GM18519 (cell line): ENCODE measurements at regions not wholly inside any gene's neighbourhood (a gene's known extent, or its start where the extent isn't known, plus 50 kb on each side); places are given as distances from the start of the nearest gene placed in this dataset.

Experiments used
- ATAC-seq: cut with Tn5 transposase; IDR thresholded peaks from one replicate; pipeline ENCODE4 v1.9.1; 2021; ENCODE audit warnings: mild to moderate bottlenecking, moderate library complexity; ENCODE audit not compliant: unreplicated experiment, low FRiP score

DNA sequence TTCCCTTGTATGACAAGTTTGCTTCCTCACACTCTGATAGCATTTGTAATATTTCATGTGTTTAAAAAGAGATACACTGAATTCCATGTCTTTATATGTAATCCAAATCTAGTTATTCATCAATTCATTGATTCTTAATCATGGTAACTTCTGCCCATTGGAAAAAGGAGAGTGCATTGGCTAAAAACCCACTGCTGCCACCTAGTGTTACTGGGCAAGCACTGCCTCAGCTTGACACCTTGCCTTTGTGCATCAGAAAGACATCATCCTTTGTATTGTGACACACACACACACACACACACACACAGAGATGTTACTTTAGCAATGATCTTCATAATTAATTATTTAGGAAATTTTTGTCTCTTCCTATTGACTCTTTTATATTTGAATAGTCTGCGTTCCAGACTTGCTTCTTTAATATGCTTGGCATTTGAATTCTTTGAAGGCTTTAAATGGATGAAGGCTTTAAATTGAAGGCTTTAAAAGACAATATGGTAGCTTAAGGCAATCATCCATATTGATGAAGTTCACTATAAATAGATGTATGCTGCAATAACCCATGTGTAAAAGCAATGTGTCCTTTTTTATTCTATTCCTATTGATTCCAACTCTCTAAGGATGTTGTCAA is 414.2 kb upstream of the CHST9 start:
- ATAC-seq, result peak; percentile 73

DNA sequence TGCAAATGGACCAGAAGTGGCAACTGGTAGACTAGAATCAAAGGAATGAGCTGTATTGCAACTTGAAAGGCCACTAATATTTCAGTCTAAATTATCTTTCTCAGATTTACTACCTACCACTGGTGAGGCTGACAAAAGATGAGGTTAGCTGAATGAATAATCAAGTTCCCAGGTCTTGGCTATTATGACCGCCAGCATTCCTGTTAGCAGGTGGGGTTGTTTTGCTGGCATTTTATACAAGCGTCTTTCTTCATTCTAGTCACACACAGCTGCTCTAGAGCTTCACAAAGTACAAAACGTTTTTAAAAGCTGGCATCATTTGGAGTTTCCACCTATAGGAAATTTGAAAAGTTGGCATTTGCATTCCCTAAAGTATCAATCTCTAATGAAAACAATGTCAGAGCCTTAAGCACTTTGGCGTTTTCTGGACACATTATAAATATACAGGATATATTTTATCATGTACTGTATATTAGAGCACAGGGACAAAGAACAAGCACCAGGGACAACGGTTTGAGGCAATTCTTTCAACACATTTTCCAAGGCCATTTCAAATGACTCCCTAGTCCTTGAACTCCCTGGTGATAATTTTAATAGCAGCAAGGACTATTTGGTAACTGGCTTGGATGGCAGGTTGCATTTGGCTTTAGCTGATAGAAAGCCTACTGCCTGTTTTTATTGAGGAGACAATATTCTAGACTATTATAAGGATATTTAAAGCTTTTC is 410.2 kb upstream of the CHST9 start:
- no peak for ATAC-seq

DNA sequence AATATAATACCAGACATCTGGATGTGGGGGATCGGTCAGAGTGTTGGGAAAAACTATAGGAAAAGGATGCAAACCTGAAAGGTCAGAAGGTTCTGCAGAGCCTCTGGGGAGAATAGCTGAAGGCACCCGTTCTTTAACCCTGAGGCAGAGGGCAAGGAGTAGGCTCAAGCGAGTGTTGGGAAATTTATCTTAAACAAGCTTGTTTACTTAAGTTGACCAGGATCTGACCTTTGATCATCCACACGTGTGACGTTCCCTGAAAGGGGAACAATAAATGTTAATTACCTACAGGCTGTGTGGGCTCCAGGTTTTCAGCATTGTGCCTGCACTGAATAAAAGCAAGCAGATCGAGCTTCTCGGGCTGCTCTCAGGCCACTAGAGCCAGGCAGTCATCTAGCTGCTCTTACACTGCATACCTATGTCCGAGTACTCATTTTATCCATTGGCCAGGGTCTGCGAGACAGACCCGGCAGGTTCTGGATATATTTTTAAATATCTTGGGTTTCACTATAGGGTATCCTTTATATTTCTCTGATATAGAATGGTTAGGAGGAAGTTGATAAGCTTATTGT is 400.6 kb upstream of the CHST9 start:
- no peak for ATAC-seq

DNA sequence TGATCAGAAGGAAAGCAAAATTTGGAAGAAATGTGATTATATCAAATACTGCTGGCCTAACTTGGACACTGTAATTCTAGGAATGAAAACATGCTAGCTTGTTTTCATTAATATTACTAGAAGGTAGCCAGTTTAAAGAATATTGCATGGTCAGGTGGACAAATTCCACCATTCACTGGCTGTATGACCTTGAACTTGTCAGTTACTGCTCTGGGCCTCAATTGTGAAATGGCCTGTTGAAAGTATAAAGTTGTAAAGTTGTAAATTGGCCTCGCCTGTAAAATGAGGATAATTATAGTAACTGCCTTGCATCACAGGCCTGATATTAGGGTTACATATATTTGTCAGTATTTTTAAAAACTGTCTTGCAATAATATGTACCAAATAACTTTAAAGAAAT is 398.4 kb upstream of the CHST9 start:
- no peak for ATAC-seq

DNA sequence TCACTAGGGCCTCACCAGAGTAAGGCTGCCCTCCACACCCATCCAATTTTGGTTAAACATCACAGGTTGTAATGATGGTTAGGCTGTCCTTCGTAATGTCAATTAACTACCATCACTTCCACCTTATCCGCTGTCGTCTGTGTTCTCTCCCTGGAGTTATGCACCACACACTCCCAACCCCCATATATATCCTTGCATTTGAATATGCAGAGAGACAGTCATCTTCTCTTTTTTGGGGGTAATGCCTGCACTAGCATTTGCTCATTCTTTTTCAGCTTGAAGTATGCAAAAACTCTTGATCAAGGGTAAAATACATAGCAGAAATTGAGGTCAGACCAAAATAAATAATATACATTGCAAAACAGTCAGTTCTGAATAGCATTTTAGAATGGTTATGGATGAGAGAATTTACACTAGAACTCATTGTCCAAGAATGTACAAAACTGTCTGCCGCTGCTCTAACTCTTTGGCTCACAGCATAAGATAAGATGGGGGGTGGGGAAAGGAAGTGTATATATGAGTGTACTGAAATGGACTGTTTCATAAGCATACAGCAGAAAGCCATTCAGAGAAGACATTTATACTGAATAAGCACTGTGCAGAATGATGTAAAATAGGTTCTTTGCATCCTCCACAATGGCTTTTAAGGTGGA is 397.8 kb upstream of the CHST9 start:
- ATAC-seq, result no peak

DNA sequence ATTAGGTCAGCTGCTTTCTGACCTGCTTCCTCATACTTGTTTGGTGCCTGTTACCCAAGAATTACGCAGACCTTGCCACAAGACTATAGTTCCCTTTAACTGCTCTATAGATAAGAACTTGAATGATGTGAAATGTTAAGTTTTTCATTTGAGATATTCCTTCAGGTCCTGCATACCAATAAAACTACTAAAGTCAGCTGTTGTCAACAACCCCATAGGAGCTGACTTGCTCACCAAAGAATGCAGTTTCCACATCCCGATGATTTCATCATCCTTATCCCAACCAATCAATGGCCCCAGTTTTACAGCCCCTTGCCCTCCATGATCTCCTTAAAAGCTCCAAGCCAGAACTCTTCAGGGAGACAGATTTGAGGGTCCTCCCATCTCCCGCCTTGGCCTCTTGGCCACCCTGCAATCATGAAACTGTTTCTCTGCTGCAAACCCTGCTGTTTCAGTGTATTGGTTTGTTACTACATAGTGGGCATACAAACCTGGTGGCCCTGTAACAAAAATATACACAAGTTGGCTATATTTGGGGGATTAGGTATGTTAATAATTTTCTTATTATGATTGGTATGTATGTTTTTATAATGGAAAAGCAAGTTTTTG is 396.3 kb upstream of the CHST9 start:
- no peak for ATAC-seq

DNA sequence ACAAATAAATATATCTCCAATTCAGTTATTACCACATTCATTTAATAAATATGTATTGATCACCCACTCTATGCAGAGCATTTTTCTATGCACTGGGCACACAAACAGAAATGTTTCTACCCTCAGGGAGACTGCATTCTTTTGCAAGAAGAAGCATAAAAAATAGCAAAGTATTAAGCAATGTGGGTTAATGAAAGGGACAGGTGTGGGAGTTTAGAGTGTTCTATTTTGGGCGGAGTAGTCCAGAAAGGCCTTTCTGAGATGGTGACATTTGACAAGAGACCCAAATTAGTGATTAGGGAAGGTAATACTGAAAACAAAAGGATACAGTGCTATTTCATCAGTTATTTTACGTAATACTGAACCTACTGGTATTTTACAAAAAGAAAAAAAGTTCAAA is 394.3 kb upstream of the CHST9 start:
- no peak for ATAC-seq

DNA sequence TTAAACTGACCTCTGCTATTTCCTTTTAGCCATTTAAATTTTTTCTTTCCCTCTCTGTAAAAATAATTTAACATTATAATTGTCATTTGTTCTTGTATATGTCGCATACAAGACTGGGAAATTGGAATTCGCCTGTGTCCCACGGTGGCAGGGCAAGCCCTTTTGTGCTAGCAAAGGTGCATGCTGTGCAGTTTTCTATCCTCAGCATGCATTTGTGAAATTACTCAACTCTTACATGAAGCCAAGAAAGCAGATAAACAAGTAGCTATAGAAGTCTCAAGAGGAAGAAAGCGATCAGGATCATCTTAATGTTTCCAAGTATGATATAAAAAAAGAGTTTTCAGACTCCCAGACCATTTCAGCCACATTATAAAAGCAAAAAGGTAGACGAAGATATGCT is 392.6 kb upstream of the CHST9 start:
- no peak for ATAC-seq

DNA sequence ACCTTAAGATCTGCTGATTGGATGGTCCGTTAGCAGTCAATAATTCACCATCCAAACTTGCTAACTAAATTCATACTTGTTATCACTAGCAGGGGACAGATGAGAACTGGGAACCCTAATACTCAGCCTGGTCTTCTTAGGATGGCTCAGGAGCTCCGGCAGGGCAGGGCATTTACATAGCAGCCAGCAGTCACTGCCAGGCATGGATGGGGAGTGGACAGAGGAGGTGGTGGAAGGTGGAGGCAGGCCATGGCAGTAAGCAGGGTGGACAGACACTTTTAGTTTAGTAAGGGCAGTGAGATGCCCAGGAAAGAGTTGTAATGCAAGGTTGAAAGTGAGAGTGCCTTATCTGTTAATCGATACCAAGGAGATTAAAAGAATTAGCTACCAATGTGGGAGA is 392.2 kb upstream of the CHST9 start:
- no peak for ATAC-seq

DNA sequence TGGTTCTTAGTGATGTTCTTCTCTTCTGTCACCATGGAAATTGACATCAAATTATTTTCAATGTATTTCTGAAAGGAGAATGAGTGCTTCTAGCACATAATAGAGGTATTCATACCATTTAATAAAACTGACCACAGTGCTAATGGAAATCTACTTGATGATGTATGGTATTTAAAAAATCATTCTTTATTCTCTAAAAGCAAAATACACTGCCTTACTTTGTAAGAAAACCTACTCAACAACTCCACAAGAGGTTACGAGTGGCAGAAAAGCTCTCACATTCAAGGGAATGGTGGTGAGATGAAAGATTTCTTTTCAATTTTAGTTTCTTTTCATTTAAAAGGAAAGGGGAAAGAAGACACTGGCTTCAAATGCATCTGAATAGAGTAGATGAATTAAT is 382.3 kb upstream of the CHST9 start:
- no peak for ATAC-seq

DNA sequence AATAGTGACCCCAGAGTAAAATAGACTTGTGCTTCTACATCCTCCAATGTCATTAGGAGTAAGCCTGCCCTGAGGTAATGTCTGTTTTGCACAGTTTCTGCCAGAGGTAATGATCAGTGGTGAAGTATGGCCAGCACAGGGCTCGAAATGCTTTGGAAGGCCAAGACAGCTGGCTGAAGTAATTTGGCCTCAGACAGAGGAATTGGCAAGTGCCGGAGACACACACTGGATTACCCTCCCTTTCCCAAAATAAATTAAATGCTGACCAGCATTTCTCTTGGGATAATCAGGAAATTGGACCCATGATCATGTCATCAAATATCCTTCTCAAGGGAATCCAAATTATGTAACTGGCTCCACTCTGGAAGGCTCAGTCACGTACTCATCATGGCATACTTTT is 379.0 kb upstream of the CHST9 start:
- no peak for ATAC-seq

DNA sequence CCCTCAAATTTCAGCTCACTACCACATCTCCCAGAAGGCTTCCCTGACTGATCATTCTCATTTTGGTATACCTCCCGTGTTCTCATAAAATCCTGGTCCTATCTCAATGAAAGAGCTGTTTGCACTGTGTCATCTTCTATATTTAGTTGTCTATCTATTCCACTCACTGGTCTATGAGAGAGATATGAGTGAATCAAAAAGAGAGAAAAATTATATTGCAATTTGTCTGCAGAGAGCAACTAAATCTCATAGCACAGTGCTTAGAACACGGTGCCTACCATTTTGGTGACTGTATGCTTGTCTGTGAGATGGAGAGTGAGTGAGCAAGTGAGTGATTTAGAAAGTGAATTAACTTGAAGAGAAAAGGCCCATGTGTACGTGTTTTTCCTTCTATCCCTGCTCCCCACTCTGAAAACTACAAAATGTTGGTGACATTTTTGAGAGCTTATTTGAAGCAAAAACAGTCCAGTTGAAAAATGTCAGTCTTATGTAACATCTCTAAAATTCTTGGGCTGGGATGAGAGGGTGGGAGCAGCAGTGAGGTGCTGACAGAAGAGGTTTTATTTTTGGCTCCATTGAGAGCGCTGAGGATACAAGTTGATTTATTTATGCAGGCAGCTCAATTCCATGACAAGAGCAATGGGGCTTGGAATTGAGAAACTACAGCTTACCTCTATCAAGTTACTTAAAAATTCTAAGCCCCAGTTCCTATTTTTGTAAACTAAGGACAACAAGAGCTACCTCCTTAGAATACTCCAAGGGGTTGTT is 373.5 kb upstream of the CHST9 start:
- ATAC-seq, result no peak

DNA sequence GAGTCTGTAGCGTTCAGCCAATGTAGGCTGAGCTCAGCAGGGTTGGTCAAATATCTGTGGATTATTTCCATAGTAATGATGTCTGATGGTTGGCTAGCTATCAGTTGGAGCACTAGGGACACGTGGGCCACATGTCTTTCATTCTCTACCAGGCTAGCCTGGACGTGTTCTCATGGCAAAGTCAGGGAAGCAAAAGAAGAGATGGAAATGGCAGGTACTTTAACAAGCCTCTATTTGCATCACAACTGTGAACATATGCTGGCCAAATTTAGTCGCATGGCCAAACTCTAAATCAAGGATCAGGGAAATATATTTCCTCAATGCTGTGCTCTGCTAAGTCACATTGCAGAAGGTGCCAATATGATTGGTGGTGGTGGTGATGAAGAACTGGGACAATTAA is 371.6 kb upstream of the CHST9 start:
- no peak for ATAC-seq

DNA sequence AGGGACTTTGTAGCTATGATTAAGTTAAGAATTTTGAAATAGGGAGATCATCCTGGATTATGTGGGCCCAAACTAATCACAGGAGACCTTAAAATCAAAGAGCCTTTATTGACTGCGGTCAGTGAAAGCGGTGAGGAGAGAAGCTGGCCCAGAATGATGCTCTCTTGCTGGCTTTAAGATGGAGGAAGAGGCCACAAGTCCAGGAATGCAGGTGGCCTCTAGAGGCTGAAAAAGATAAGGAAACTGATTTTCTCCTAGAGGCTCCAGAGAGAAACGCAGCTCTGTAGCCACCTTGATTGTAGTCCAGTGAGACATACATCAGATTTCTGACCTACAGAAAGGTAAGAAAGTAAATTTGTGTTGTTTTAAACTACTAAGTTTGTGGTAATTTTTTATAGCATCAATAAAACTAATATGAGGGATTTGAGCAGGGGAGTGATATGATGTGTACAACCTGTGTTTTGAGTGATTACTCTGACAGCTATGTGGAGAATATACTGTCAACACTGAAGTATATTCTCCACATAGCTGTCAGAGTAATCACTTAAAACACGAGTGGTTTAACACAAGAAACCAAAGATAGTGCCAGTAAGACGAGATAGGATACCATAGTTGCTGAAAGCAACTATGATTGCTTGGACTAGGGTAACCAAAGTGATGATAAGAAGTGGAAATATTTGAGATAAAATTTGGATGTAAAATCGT is 364.4 kb upstream of the CHST9 start:
- ATAC-seq, result no peak

DNA sequence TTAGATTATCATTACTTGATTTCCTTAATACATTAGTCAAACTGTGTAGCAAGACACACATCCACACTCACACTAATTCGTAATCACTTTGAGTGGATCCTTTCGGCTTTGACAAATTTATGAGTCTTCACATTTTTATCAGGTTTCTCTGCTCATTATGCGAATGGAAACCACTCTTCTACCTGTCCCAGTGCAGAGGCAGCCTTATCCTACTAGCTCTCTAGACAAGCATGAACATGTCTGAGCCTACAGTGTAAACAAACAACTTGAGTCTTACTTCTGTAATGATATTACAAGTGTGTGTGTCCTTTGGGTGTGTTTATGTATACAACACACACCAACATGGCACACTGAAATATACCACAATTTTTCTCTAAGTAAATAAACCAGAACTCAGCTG is 361.9 kb upstream of the CHST9 start:
- no peak for ATAC-seq

DNA sequence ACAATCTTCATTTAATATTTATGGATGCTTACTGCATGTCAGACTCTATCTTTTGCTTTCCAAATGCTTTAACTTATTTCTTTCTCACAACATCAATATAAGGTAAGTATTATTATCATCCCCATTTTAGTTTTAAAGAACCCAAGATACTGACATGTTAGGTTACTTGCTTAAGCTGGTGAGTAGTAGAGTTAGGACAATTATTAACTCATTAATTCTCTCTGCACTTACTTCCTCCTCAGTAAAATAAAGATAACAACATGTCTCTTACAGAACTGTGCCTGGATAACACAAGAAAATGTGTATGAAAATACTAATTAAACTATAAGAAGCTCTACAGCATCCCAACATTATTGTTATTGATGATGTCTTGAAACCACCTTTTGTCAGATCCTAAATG is 359.1 kb upstream of the CHST9 start:
- no peak for ATAC-seq

DNA sequence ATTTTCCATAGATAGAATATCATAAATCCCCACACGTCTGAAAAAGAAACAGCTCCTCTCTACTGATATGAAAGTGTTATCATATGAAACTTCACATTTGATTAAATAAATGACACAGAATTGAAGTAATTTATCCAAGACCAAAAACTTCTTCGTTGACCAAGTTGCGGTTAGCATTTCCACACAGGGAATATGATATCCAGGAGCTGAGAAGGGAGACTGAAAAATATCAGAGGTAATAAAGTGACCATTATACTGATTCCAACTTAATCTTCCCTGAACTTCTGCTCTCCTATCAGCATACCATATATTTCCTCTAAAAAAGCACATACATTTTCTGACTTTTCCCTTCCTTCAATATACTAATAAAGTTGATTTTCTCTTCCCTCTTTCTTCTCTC is 356.2 kb upstream of the CHST9 start:
- ATAC-seq, result no peak

DNA sequence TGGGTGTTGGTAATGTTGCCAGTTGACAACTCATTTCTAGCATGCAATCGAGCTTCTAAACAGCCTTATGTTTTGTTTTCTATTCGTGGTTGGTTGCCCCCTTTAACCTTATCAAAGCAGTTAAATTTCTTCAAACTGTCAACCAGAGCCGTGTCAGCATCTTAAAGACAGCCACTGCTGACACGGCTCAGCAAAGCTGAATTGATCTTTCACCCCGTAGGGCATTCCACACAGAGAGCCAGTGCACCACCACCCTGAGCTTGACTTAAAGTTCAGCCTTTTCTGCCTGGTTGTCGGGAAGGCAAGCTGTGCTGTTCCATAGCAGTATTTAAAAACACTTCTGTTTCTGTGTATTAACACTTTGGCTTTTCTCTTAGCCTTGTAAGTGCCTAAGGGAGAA is 355.0 kb upstream of the CHST9 start:
- ATAC-seq, result no peak

DNA sequence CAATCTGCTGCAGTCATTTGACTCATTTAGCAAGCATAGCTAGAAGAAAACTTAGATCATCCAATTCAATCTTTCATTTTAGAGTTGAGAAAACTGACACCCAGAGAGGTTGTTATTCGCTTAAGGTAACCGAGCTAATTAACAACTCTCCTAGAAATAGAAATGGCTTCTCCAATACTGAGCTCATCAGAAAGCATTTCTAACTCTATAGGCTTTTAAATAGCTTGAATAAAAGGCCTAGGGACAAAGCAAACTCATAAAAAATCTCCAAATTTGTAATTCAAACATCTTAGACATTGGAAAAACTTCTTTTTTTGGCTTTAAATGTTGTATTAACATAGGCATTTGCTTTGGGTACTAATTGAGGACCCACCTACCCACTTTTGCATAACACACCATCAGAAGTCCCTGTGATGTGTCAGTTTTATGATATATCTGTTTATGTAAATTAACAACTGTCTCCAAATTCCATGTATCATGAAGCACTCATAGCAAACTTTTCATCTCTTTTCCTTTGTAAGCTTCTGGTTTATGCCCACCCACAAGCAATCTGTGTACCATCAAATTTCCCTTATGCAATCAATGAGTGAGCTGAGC is 343.9 kb upstream of the CHST9 start:
- no peak for ATAC-seq

DNA sequence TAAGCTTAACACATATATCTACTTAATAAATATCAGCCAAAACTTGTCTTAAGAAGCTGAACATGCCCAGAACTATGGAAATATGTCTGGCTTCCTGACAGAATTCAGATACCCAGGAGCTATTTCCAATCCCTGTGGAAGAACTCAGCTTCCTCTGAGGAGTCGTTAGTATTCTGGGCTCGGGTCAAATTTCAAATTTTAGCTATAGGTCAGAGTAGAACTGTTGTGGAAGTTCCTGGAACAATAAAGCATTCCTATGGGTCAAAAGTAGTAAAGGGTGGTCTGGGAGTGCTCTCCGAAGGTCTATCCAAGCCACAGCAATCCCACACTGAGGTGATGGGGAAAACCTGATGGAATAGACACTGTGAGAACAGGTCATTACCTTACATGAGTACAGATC is 342.7 kb upstream of the CHST9 start:
- ATAC-seq, result no peak
